OCI-LY7 (cell line): ENCODE measurements at regions not wholly inside any gene's neighbourhood (a gene's known extent, or its start where the extent isn't known, plus 50 kb on each side); places are given as distances from the start of the nearest gene placed in this dataset.

Source experiments
- EZH2phosphoT487 ChIP-seq: fragments of 200-600 bp; sonication (generic); IDR thresholded peaks from 2 replicates; pipeline ENCODE4 v1.6.1; 2018; ENCODE audit warnings: low read depth, borderline replicate concordance, mild to moderate bottlenecking, mixed run types, antibody characterized with exemption, low read length, moderate library complexity, mixed read lengths
- TF ChIP-seq, protein P1 (sequence below): fragments of 200-600 bp; sonication (generic); conservative IDR thresholded peaks from 2 replicates; pipeline ENCODE4 v1.5.1; 2014; ENCODE audit warnings: mild to moderate bottlenecking, antibody characterized with exemption, low read length, moderate library complexity, mixed read lengths

DNA sequence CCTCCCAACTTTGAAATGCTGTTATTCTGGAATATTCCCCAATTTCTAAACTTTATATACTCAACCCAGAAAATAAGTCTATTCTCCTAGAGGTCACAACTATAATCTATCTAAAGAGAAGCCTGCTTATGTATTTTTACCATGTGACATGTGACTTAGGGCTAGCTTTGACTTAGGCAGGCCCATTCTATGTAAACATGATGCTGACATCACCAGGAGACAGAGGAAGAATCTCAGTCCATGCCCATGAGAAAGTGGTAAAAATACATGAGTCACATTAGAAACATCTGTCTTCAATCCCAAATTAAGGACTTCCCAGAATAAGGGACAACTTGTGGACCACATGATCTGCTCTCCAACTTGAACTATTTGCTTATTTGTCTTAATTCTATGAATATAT is 113.6 kb upstream of the ID4 start:
- TF ChIP-seq, protein P1, sequence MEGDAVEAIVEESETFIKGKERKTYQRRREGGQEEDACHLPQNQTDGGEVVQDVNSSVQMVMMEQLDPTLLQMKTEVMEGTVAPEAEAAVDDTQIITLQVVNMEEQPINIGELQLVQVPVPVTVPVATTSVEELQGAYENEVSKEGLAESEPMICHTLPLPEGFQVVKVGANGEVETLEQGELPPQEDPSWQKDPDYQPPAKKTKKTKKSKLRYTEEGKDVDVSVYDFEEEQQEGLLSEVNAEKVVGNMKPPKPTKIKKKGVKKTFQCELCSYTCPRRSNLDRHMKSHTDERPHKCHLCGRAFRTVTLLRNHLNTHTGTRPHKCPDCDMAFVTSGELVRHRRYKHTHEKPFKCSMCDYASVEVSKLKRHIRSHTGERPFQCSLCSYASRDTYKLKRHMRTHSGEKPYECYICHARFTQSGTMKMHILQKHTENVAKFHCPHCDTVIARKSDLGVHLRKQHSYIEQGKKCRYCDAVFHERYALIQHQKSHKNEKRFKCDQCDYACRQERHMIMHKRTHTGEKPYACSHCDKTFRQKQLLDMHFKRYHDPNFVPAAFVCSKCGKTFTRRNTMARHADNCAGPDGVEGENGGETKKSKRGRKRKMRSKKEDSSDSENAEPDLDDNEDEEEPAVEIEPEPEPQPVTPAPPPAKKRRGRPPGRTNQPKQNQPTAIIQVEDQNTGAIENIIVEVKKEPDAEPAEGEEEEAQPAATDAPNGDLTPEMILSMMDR: no peak
- TF ChIP-seq EZH2phosphoT487: no peak
